ENCODE measurements at regions not wholly inside any gene's neighbourhood (a gene's known extent, or its start where the extent isn't known, plus 50 kb on each side); places are given as distances from the start of the nearest gene placed in this dataset.

DNA sequence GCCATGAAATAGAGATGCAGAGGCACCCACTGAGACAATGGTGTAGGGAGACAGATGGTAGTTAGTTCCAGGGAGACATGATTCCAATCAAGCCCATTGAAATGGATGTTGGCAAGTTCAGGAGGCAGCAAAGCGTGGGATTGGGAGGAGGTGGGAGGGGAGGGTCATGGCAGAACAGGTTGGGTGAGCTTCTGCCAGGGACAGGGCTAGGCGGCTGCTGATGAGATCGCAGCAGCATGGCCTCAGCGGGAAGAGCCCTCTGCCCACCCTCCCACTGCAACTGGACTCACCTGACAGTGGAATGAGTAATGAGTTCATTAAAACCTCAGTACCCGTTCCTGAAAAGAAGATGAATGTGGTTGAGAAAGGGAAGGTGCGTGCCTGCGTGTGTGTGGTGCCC lies 418.2 kb downstream of the CDK5RAP2 start:
- H3K36me3 ChIP-seq = no peaks in the 10 kb centered on the region
- no peaks in the 10 kb centered on the region for H3K4me1 ChIP-seq
- no peaks in the 10 kb centered on the region for H3K27me3 ChIP-seq
- no peak for DNase-seq
- intact Hi-C loops (cut with DNase I) = no loop called here
- H3K27ac ChIP-seq = no peak overlapping the region
- H3K9me3 ChIP-seq = no peaks in the 10 kb centered on the region
- no peak overlapping the region for H3K9ac ChIP-seq (ENCODE audit: low read depth in 2 of 2, low read length in 2 of 2)
- TF ChIP-seq CTCF (IDR thresholded peaks at IDR 0.05) = no peak
- H3K4me3 ChIP-seq = no peak overlapping the region

DNA sequence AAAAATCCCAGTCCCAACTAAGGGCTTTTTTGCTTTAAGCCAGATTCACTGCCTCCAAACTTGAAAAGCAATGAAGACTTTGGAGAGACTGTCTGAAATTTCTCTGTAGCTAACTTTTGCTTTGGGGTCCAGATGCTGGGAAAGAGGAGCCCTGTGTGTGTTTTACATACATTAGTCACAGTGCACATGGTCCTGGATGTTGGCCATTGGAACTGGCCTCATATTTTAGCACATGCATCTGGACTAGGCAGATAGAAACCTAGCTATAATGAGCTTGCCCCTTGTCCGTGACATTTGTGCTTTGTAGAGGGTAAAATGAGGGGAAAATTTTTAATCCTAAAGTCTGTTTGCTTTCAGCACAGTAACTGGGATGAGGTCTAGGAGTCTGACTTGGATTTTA lies 421.7 kb downstream of the CDK5RAP2 start:
- Histone ChIP-seq H3K36me3 (no peaks in the 10 kb centered on the region), H3K27ac (no peak overlapping the region), H3K4me3 (no peak overlapping the region), H3K4me1 (no peaks in the 10 kb centered on the region), H3K9ac (ENCODE audit: low read depth in 2 of 2, low read length in 2 of 2) (no peak overlapping the region), H3K9me3 (no peaks in the 10 kb centered on the region), H3K27me3 (no peaks in the 10 kb centered on the region)
- TF ChIP-seq CTCF (IDR thresholded peaks at IDR 0.05) = no peak
- no peak for DNase-seq
- intact Hi-C loops (cut with DNase I) = no loop called here

GRCh38 chr9:120156376-120156775 lies 423.6 kb downstream of the CDK5RAP2 start:
- no peak overlapping the region for H3K9ac ChIP-seq (ENCODE audit: low read depth in 2 of 2, low read length in 2 of 2)
- H3K9me3 ChIP-seq = no peaks in the 10 kb centered on the region
- DNase-seq = no peak
- intact Hi-C loops (cut with DNase I) = no loop called here
- H3K36me3 ChIP-seq = no peaks in the 10 kb centered on the region
- H3K4me1 ChIP-seq = no peaks in the 10 kb centered on the region
- H3K27ac ChIP-seq = no peak overlapping the region
- H3K4me3 ChIP-seq = no peak overlapping the region
- TF ChIP-seq CTCF (IDR thresholded peaks at IDR 0.05) = no peak
- H3K27me3 ChIP-seq = no peaks in the 10 kb centered on the region

DNA sequence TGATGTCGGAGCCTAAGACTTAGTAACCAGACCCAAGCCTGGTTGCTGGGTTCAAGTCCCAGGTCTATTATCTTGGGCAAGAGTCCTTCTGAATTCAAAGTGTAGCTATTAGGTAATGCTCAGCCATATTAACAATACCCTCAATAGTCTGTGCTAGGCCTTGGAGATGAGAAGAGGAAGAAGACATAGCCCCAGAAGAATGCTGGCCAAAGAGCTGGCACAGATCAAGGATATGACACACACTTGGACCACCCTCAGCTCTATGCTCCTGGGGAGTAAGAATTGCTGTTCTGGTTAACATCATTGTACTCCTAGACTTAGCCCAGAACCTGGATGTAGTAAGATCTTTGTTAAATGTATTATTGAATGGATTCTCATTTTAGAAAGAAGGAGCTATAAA lies 426.7 kb downstream of the CDK5RAP2 start:
- H3K27me3 ChIP-seq = no peaks in the 10 kb centered on the region
- DNase-seq = no peak
- H3K27ac ChIP-seq = no peak overlapping the region
- H3K4me3 ChIP-seq = no peak overlapping the region
- intact Hi-C loops (cut with DNase I) = no loop called here
- no peaks in the 10 kb centered on the region for H3K4me1 ChIP-seq
- TF ChIP-seq CTCF (IDR thresholded peaks at IDR 0.05) = no peak
- H3K9ac ChIP-seq (ENCODE audit: low read depth in 2 of 2, low read length in 2 of 2) = no peak overlapping the region
- H3K36me3 ChIP-seq = no peaks in the 10 kb centered on the region
- H3K9me3 ChIP-seq = no peaks in the 10 kb centered on the region

- H3K9me3 ChIP-seq = no peaks in the 10 kb centered on the region
- TF ChIP-seq CTCF (IDR thresholded peaks at IDR 0.05) = no peak
- no peak overlapping the region for H3K4me3 ChIP-seq
- intact Hi-C loops (cut with DNase I) = no loop called here
- H3K27me3 ChIP-seq = no peaks in the 10 kb centered on the region
- no peaks in the 10 kb centered on the region for H3K36me3 ChIP-seq
- no peaks in the 10 kb centered on the region for H3K4me1 ChIP-seq
- DNase-seq = no peak
- no peak overlapping the region for H3K27ac ChIP-seq
- H3K9ac ChIP-seq (ENCODE audit: low read depth in 2 of 2, low read length in 2 of 2) = no peak overlapping the region
Observed at GRCh38 chr9:120152295-120152694, 427.7 kb downstream of the CDK5RAP2 start.

- H3K4me3 ChIP-seq = no peak overlapping the region
- no peaks in the 10 kb centered on the region for H3K9me3 ChIP-seq
- no peak overlapping the region for H3K27ac ChIP-seq
- no peaks in the 10 kb centered on the region for H3K4me1 ChIP-seq
- no peak for TF ChIP-seq CTCF (IDR thresholded peaks at IDR 0.05)
- DNase-seq = no peak
- H3K27me3 ChIP-seq = no peaks in the 10 kb centered on the region
- no peak overlapping the region for H3K9ac ChIP-seq (ENCODE audit: low read depth in 2 of 2, low read length in 2 of 2)
- H3K36me3 ChIP-seq = no peaks in the 10 kb centered on the region
- intact Hi-C loops (cut with DNase I) = no loop called here
Observed at GRCh38 chr9:120151806-120152205, 428.2 kb downstream of the CDK5RAP2 start.
